ENCODE measurements at regions not wholly inside any gene's neighbourhood (a gene's known extent, or its start where the extent isn't known, plus 50 kb on each side); places are given as distances from the start of the nearest gene placed in this dataset.
"Not testable (repeated sequence)": the region's sequence is repeated elsewhere in the genome, so short reads cannot be mapped to it uniquely, and the experiment has no call there.

GRCh38 chr2:6111781-6112261 is 419.6 kb downstream of the SOX11 start:
- DNase-seq (ENCODE audit: low read depth in 2 of 2) = no peak

GRCh38 chr2:6113786-6114185 is 421.6 kb downstream of the SOX11 start:
- no peak for DNase-seq (ENCODE audit: low read depth in 2 of 2)

- no peak for DNase-seq (ENCODE audit: low read depth in 2 of 2)
Observed at GRCh38 chr2:6127718-6128117, 435.5 kb downstream of the SOX11 start.

DNA sequence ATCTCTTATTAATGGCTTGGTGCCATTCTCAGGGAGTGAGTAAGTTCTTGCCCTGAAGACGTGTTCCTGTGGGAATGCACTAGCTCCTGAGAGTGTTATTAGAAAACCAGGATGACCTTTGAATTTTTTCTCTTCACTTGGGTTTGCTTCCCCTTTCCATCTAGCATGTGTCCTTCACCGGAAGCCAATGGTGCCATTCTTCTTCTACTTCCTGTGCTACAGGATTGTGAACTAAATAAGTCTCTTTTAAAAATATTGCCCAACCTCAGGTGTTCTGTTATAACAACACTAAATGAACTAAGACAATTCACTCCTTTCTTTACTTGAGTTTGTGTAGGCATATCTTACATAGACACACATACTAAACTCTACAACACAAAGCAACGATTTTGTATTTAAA is 447.0 kb downstream of the SOX11 start:
- no peak for DNase-seq (ENCODE audit: low read depth in 2 of 2)

GRCh38 chr2:6139916-6140315 is 447.7 kb downstream of the SOX11 start:
- no peak for DNase-seq (ENCODE audit: low read depth in 2 of 2)

DNA sequence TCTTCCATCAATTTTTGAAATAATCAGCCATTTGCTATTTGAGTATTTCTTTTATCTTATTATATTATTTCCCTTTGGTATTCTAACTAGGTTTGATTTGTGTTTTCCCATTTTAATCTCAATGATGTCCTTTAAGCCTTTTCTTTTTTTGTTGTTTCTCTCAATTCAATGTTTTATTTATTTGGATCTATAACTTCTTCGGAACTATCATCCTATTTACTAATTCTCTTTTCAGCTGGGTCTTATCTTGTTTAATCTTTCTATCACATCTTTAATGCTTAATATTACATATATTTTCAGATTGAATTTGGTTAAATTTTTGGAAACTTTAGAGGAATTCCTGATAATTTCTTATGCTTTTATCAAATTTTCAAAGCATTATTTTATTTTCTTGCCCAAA is 448.3 kb downstream of the SOX11 start:
- DNase-seq (ENCODE audit: low read depth in 2 of 2) = no peak

DNA sequence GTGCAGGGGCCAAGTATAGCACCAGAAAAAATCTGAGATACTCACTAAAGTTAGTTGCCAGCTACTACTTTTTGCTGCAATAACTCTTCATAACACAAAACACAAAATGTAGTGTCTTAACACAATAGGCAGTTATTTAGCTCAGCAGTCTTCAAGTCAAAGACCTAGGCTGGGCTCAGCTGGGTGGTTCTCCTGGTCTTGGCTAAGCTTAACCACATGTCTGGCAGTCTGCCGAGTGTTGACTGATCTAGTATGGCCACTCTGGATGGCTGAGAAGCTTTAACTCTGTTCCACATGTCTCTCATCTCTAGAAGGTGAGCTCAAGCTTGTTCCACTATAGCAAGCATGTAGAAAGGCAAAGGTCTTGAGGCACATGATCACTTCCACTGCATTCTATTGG is 451.6 kb downstream of the SOX11 start:
- no peak for DNase-seq (ENCODE audit: low read depth in 2 of 2)

DNA sequence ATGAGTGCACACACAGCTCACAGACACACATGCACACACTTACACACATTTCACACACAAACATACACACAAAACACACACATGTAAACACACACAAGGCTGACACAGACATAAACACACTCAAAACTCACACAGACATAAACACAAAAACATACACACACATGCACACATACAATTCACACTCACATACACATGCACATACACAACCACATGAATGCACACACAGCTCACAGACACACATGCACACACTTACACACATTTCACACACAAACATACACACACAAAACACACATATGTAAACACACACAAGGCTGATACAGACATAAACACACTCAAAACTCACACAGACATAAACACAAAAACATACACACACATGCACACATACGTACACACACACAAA is 455.0 kb downstream of the SOX11 start:
- not testable (repeated sequence) for DNase-seq (ENCODE audit: low read depth in 2 of 2)

- no peak for DNase-seq (ENCODE audit: low read depth in 2 of 2)
Observed at GRCh38 chr2:6148882-6149281, 456.7 kb downstream of the SOX11 start.

- no peak for DNase-seq (ENCODE audit: low read depth in 2 of 2)
Observed at GRCh38 chr2:6159606-6160005, 467.4 kb downstream of the SOX11 start.

GRCh38 chr2:6163932-6164331 is 471.7 kb downstream of the SOX11 start:
- DNase-seq (ENCODE audit: low read depth in 2 of 2) = no peak

DNA sequence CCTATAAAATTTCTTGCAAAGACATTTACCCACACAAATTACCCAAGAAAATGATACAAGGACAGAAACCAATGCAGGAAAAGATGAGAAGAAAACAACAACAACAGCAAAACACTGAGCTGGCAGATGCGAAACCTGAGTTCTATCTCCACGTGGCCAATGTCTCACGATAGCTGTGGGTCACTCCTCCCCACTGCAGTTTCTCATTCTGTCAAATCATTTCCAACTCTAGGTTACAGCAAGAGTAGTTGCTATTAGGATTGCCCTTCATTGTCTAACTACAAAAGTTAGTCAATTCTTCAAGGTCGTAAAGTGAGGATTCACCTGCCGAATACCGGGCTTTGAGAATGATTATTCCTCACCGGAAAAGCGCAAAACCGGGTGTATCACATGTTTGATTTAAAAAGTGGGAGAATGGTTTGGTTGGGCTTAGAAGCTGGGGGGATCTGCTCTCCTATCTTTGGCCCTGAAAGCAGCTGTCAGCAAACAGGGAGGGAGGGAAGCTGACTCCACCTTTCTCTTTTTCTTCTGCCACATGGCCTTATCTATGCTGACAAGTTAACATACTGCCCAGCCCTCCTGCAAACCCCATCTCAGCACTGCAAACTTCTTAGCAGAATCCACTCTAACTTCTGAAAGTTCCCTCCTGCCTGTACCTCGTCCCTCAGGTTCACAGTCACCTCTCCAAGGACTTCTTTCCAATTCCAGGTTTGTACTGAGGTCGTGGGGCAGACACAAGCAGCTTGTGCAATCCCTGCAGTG is 473.0 kb downstream of the SOX11 start:
- DNase-seq (ENCODE audit: low read depth in 2 of 2) = no peak

- DNase-seq (ENCODE audit: low read depth in 2 of 2) = no peak
Observed at GRCh38 chr2:6167592-6168138, 475.5 kb downstream of the SOX11 start.

DNA sequence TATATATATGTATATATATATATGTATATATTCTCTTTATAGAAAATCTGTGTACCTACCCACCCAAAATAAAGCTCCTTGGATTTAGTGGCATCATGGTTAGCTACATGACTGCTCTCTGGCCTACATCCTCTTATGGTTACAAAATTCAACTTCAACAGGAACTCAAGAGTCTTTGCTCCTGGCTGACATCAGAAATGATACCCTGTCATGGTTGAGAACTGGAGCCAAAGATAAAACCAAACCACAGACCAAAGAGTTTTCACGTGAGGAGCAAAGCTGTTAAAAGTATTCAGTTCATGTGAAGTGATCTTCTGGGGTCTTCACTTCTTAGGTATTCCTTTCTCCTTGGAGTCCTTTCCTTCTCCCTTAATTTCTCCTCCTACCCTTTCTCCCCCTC is 476.3 kb downstream of the SOX11 start:
- no peak for DNase-seq (ENCODE audit: low read depth in 2 of 2)

GRCh38 chr2:6171294-6171693 is 479.1 kb downstream of the SOX11 start:
- DNase-seq (ENCODE audit: low read depth in 2 of 2) = no peak

DNA sequence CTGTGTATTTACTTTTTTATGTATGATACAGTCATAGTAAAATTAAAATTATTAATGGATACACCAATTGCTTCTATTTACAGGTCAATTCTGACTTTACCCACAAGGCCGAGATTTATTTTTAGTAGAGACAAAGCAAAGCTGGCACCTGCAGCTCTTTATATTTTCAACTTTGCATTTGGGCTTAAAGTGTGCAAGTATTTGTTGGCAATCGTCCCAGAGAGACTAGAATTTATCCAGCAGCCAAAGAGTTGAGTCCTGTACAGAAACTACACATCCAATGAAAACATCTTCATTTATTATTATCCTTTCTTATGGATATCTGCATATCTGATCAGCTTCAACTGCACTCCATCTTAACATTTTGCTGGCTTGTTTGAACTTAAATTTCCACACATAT is 485.6 kb downstream of the SOX11 start:
- DNase-seq (ENCODE audit: low read depth in 2 of 2) = no peak

DNA sequence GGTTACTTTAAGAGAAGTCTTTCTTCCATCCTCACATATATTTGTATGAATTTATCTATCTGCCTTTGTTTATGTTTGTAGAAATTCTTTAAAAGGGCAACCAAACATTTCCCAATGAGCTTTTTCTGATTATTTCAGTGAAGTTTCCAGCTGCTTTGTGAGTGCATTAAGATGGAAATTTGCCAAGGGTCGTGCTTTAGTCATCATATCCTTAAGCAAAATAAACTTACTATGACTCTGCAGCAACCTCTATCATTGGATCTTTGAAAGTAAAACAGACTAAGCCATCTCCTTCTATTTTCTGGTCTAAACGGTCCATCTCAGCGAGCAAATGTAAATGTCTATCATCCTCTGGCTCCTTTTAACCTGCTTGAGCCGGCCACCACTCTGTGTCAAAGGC is 489.3 kb downstream of the SOX11 start:
- DNase-seq (ENCODE audit: low read depth in 2 of 2) = no peak

GRCh38 chr2:6181926-6182325 is 489.7 kb downstream of the SOX11 start:
- no peak for DNase-seq (ENCODE audit: low read depth in 2 of 2)

GRCh38 chr2:6183226-6183625 is 491.0 kb downstream of the SOX11 start:
- DNase-seq (ENCODE audit: low read depth in 2 of 2) = no peak

GRCh38 chr2:6184532-6185292 is 492.5 kb downstream of the SOX11 start:
- no peak for DNase-seq (ENCODE audit: low read depth in 2 of 2)

GRCh38 chr2:6186332-6187151 is 494.4 kb downstream of the SOX11 start:
- no peak for DNase-seq (ENCODE audit: low read depth in 2 of 2)

GRCh38 chr2:6196449-6196848 is 504.3 kb downstream of the SOX11 start:
- no peak for DNase-seq (ENCODE audit: low read depth in 2 of 2)
